Activated CD4-positive, alpha-beta T cell treated with anti-CD3 and anti-CD28 coated beads, Interleukin-2, Interleukin-4, amounts not matched to agents 100 ng/mL and 50 ng/mL, durations not matched to agents 16 hours and 8 hours (primary cell): ENCODE measurements at regions not wholly inside any gene's neighbourhood (a gene's known extent, or its start where the extent isn't known, plus 50 kb on each side); places are given as distances from the start of the nearest gene placed in this dataset.
A peak's percentile ranks its signal among the peaks of the same experiment; 100 is the strongest.

Source experiments
- DNase-seq: peaks from one replicate; pipeline ENCODE4 v3.0.0-alpha.2; 2020; ENCODE audit warnings: low spot score

DNA sequence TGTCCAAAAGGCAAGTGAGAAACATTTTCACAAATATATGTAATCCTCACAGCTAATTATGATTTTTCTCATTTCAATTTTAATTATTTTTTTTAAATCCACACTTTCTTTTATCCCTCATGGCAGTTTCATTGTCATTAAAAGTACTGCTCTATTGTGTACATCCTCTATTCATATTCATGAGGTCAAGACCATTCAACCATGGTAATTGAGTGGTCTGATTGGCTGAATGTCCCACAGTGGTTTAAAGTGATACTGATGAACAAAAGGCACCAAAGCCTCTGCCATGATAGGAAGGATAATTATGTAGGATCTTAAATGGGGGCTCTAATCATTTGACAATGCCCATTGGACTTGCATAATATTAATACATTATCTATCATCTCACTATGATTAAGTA is 108.4 kb upstream of the EPHA4 start:
- DNase-seq: no peak

- no peak for DNase-seq
These were observed 105.6 kb upstream of the EPHA4 start for GRCh38 chr2:221677688-221678087.

- no peak for DNase-seq
These were observed 104.6 kb upstream of the EPHA4 start for GRCh38 chr2:221676566-221677172.

DNA sequence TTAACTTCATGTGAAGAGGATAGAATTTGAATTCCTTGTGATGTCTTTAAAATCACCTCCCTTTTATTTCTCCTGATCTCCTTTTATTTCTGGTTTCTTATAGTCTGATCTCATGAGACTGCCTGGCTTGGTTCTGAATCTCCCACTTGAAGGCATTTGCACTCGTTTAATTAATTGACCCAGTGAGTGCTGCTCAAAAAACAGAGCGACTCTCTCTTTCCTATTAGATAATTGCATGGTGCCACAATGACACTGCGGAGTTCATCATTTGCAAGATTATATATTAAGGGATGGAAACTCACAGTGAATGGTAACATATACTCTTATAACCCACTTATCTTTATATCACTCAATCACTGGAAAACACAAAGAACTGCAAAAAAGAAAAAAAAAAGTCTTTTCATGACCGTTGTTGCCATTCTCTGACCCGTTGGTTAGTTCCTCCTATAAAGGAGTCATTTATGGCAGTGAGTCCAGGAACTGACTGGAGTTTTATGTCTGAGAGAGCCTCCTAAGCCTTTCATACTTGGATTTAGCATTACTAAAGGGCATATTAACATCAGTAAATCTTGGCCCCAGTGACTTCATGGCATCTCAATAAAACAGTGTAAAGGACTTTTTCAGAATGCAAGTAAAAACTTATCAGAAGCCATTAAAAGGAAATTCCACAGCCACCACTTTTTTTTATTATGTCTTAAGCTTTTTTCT is 103.3 kb upstream of the EPHA4 start:
- DNase-seq: no peak

DNA sequence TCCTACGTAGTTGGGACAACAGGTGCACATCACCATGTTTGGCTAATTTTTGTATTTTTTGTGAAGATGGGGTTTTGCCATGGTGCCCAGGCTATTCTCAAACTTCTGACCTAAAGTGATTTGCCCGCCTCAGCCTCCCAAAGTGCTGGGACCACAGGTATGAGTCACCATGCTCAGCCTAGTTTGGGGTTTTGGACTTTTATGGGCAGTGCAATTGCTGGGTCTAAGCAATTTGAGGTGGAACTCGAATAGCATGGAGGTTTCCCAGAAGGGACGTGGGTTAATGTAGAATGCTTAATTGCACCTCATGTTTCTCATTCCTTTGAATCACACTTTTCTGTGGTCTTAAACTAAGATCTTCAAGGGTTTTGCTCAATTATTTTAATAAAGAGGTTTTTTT is 102.3 kb upstream of the EPHA4 start:
- no peak for DNase-seq

DNA sequence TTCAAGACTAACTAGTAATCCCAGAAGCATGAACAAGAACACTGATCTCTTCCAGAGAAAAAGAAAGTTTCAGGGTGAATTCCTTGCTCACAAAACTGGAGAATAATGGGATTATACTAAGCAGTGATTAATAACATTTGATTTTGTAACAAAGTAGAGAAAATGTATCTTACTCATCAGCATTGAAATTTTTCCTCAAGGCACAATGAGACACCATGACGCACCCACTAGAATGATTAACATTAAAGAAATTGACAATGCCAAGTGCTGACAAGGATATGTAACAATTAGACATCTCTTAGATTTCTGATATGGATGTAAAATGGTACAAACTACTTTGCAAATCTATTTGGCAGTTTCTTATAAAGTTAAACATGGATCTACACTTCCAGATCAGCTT is 101.1 kb upstream of the EPHA4 start:
- DNase-seq: no peak

GRCh38 chr2:221671515-221671914 is 99.4 kb upstream of the EPHA4 start:
- DNase-seq: no peak

DNA sequence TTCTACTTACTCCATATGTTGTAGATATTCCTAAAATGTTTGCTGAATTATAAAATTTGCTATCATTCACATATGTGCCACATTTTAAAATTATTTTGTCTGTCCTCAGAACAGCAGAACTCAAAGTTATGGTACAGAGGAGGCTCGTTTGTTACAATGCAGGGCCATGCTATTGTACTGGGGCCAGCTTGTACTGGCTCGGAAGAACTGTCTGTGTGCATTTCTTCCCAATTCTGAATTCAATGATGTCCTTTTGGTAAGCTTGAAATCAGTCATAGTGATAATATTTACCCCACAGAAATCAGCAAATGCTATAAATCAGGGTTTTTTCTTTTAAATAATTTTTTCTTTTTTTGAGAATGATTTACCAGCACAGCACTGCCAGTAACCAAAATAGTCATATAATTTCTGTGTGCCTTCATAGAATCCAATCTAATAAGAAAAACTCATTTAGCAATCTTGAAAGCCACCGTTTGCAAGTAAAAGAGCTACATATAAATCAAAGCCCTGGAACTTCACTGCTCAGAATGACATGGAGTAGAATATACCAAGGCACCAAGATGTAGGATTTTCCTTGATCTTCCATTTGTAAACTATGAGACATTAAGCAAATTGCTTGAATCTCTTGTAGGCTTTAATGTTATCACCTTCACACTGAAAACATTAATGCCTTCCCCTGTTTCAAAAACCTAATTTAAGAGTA is 90.7 kb upstream of the EPHA4 start:
- no peak for DNase-seq

DNA sequence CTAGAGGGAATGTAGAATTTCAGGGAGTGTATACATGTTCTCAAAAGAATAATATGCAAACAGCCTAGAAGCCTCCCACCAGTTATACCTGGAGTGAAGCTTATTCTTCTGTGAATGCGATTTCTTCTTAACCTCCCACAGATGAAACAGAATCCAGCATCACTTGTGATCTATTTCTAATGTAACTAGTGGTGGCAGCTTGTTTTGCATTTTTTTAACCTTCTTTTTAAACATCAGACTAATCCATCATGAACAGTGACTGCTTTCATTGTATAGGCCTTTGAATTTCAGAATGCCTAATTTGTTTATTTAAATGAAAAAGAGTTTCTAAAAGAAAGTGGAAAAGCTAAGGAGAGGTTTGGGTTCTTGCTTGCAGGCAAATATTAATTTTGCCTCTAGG is 85.7 kb upstream of the EPHA4 start:
- DNase-seq: no peak

GRCh38 chr2:221655300-221655699 is 83.2 kb upstream of the EPHA4 start:
- DNase-seq: no peak

DNA sequence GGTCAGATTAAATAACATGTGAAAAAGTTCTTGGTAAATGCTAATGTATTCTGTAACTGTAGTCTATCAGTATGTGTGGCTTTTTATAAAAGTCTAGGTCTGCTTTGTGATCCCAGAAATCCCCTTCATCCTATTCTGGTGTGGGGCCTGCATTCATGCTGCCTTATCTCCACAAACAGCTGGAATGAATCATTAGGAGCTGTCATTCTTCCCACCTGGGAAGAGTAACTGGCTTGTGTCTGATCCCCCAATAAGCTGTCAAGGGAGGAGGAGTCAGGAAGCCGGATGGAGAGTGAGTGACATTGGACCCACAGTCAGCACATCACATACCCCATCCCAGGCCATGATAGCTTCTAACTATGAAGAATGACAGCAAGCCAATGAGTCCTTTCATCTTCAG is 81.1 kb upstream of the EPHA4 start:
- no peak for DNase-seq

DNA sequence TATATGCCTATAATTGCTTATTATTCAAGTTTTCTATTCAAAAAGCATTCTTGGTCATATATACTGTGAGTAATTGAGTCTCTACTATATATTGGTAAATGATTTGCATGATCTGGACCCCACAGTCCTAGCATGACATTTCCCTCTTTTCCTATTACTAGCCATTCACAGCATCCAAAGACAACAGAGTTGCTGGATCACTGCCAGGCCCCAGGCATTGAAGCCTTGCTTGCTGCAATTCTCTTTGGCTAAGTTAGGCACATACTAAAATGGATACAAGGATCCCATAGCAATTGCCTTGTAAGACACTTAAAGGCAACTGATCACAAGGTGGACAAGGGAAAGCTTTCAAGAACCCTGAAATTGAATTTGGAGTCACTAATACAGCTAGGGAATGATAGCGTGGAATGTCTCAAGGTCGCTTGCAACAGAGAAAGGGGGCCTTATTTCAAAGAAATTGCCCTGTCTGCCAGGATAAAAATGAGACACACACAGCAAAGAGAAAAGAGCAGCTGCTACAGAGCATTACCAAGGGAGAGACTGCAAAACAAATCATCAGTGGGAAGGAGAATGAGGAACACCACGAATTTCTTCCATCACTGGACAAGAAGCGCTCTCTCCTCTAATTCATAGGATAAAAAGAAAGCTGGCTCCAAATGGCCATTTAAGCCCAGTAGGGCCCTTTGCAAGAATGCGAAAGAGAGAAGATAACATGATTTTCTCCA is 77.1 kb upstream of the EPHA4 start:
- DNase-seq: no peak

DNA sequence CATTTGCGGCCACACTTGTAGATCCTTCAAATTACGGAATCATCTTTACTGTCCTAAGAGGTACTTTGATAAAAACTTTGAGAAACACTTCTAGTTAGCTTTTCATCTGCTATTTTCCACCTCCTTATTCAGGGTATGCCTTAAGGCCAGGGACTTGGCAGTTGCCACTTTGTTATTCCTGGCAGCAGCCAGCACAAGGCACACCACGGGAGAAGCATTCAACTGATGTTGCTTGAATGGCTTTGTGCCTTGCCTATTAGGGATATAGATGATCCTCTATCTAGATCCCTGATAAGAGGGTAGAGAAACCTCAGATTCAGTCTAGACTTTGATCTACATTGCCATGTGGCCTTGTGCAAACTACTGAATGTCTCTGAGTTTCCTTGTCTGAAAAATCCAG is 70.3 kb upstream of the EPHA4 start:
- DNase-seq: no peak

- peak; percentile 63 for DNase-seq
These were observed 69.2 kb upstream of the EPHA4 start for GRCh38 chr2:221641181-221641871.

GRCh38 chr2:221640686-221641085 is 68.6 kb upstream of the EPHA4 start:
- DNase-seq: no peak

DNA sequence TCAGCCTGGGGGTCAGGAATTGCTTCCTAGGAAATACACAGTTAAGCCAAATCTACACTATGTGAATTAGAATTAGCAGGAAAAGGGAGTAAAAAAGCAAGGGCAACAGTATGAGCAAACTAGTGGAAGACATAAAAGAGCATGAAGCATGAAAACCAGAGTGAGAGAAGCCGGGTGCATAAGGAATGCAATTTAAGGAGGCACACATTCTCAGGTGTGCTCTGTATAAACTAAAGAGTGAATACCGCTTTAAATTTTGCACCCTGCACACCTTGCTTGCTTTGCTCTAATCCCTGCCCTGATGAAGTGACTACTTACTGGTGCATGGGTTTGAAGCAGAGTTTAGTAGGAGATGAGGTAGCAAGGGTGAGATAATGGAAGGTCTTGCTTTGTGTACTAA is 65.7 kb upstream of the EPHA4 start:
- no peak for DNase-seq

GRCh38 chr2:221635949-221636348 is 63.8 kb upstream of the EPHA4 start:
- no peak for DNase-seq

- no peak for DNase-seq
These were observed 57.4 kb upstream of the EPHA4 start for GRCh38 chr2:221629468-221629867.

DNA sequence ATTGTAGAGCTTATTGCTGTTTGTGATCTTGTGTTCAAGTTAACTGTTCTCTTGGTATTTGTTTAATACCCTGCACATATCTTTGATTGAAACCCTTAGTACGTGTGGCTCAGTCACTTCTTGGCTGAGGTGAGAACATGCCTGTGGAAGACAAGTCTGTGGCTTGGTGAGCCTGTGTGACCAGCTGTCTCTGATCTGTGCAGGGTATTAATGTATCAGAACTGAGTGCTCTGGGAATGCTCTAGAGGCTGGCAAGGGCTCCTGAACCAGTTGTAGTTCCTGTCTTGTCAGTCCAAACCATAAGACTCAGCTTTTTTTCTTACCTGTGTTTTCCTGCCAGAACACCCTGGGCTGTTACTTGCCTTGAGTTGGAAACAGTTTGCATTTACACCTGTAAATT is 52.4 kb upstream of the EPHA4 start:
- no peak for DNase-seq
